Liver (tissue), 3 donors: ENCODE measurements at regions not wholly inside any gene's neighbourhood (a gene's known extent, or its start where the extent isn't known, plus 50 kb on each side); places are given as distances from the start of the nearest gene placed in this dataset.

Source experiments
- CTCF ChIP-seq: fragments of 150-350 bp; IDR thresholded peaks from 2 replicates; pipeline ENCODE4 v1.5.1; 2017; ENCODE audit warnings: improper control_type of control experiment, low read depth, low read length; ENCODE audit not compliant: missing input control
- FOXA2 ChIP-seq: IDR thresholded peaks from 2 replicates; pipeline ENCODE4 v1.6.1; 2016; ENCODE audit warnings: antibody characterized with exemption
- HNF4A ChIP-seq, 2 donors: conservative IDR thresholded peaks; 2 replicates each; pipeline ENCODE4 v1.6.1; 2016; ENCODE audit warnings: antibody characterized with exemption in 2 of 2, mild to moderate bottlenecking in 2 of 2
- JUND ChIP-seq, 2 donors: IDR thresholded peaks; 2 replicates each; pipeline ENCODE4 v1.6.1; 2016; ENCODE audit warnings: antibody characterized with exemption in 2 of 2
- RAD21 ChIP-seq, 2 donors: IDR thresholded peaks; 2 replicates each; pipeline ENCODE4 v1.6.1; 2016; ENCODE audit warnings: antibody characterized with exemption in 2 of 2, mild to moderate bottlenecking in 2 of 2
- RXRA ChIP-seq, 2 donors: IDR thresholded peaks; 2 replicates each; pipeline ENCODE4 v1.6.1; 2017 to 2018; ENCODE audit warnings: antibody characterized with exemption in 2 of 2, mild to moderate bottlenecking in 1 of 2
- SP1 ChIP-seq: IDR thresholded peaks from 2 replicates; pipeline ENCODE4 v1.6.1; 2018; ENCODE audit warnings: antibody characterized with exemption, mild to moderate bottlenecking
- TAF1 ChIP-seq: conservative IDR thresholded peaks from 2 replicates; pipeline ENCODE4 v1.6.1; 2016; ENCODE audit warnings: antibody characterized with exemption, mild to moderate bottlenecking
- YY1 ChIP-seq: IDR thresholded peaks from 2 replicates; pipeline ENCODE4 v1.6.1; 2016; ENCODE audit warnings: antibody characterized with exemption, mild to moderate bottlenecking
- ZBTB33 ChIP-seq: IDR thresholded peaks from 2 replicates; pipeline ENCODE4 v1.6.1; 2016; ENCODE audit warnings: antibody characterized with exemption
- TF ChIP-seq, protein P1 (sequence below): IDR thresholded peaks from 2 replicates; pipeline ENCODE4 v1.6.1; 2016; ENCODE audit warnings: antibody characterized with exemption, mild to moderate bottlenecking
- TF ChIP-seq, protein P2 (sequence below): IDR thresholded peaks from 2 replicates; pipeline ENCODE4 v1.6.1; 2016; ENCODE audit warnings: antibody characterized with exemption
- TF ChIP-seq, protein P3 (sequence below): IDR thresholded peaks from 2 replicates; pipeline ENCODE4 v1.6.1; 2016; ENCODE audit warnings: antibody characterized with exemption
- donor health status: healthy.
- donor health status: healthy.

DNA sequence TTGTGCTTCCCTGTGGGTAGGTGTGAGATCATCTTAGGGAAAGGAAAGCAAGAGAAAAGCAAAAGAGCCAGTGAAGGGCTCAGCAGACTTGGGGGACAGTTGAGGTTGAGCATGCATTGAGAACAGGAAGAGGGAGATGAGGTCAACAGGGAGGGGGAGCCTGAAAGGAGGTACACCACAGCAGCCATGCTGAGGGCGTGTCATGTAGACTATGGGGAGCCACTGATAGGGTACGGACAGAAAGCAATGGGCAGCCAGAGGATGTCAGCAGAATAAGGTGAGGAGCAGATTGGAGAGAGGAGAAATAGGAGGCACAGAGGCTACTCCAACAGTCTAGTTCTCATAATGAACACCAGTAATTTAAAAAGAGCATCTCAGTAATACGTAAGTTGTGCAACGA lies 351.1 kb upstream of the HTR1E start:
- TF ChIP-seq CTCF = no peak
- no peak for TF ChIP-seq RAD21 (IDR thresholded peaks at IDR 0.05)
- TF ChIP-seq, protein P1, sequence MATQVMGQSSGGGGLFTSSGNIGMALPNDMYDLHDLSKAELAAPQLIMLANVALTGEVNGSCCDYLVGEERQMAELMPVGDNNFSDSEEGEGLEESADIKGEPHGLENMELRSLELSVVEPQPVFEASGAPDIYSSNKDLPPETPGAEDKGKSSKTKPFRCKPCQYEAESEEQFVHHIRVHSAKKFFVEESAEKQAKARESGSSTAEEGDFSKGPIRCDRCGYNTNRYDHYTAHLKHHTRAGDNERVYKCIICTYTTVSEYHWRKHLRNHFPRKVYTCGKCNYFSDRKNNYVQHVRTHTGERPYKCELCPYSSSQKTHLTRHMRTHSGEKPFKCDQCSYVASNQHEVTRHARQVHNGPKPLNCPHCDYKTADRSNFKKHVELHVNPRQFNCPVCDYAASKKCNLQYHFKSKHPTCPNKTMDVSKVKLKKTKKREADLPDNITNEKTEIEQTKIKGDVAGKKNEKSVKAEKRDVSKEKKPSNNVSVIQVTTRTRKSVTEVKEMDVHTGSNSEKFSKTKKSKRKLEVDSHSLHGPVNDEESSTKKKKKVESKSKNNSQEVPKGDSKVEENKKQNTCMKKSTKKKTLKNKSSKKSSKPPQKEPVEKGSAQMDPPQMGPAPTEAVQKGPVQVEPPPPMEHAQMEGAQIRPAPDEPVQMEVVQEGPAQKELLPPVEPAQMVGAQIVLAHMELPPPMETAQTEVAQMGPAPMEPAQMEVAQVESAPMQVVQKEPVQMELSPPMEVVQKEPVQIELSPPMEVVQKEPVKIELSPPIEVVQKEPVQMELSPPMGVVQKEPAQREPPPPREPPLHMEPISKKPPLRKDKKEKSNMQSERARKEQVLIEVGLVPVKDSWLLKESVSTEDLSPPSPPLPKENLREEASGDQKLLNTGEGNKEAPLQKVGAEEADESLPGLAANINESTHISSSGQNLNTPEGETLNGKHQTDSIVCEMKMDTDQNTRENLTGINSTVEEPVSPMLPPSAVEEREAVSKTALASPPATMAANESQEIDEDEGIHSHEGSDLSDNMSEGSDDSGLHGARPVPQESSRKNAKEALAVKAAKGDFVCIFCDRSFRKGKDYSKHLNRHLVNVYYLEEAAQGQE = no peak
- no peak for TF ChIP-seq ZBTB33
- TF ChIP-seq FOXA2 = no peak
- TF ChIP-seq, protein P2, sequence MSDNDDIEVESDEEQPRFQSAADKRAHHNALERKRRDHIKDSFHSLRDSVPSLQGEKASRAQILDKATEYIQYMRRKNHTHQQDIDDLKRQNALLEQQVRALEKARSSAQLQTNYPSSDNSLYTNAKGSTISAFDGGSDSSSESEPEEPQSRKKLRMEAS = no peak
- TF ChIP-seq YY1 = no peak
- TF ChIP-seq SP1 = no peak
- TF ChIP-seq TAF1 = no peak
- no peak for TF ChIP-seq JUND (IDR thresholded peaks at IDR 0.05)
- TF ChIP-seq RXRA (IDR thresholded peaks at IDR 0.05) = no peak
- no peak for TF ChIP-seq HNF4A (conservative IDR thresholded peaks at IDR 0.05)
- TF ChIP-seq, protein P3, sequence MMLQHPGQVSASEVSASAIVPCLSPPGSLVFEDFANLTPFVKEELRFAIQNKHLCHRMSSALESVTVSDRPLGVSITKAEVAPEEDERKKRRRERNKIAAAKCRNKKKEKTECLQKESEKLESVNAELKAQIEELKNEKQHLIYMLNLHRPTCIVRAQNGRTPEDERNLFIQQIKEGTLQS = no peak
